Neural cell (in vitro differentiated cells): ENCODE measurements at regions not wholly inside any gene's neighbourhood (a gene's known extent, or its start where the extent isn't known, plus 50 kb on each side); places are given as distances from the start of the nearest gene placed in this dataset.

Source experiments
- EP300 ChIP-seq: fragments of 450-650 bp; conservative IDR thresholded peaks from 2 replicates; pipeline ENCODE4 v1.6.1; 2014; ENCODE audit warnings: antibody characterized with exemption, mild to moderate bottlenecking, moderate library complexity; ENCODE audit not compliant: poor library complexity, severe bottlenecking
- MXI1 ChIP-seq: fragments of 450-650 bp; conservative IDR thresholded peaks from 2 replicates; pipeline ENCODE4 v1.6.1; 2014; ENCODE audit warnings: antibody characterized with exemption, mild to moderate bottlenecking; ENCODE audit not compliant: poor library complexity, severe bottlenecking
- POLR2AphosphoS5 ChIP-seq: IDR thresholded peaks from 2 replicates; pipeline ENCODE4 v1.6.1; 2012
- RAD21 ChIP-seq: fragments of 450-650 bp; conservative IDR thresholded peaks from 2 replicates; pipeline ENCODE4 v1.6.1; 2014; ENCODE audit warnings: antibody characterized with exemption, mild to moderate bottlenecking, moderate library complexity
- REST ChIP-seq: IDR thresholded peaks from 2 replicates; pipeline ENCODE4 v1.6.1; 2012; ENCODE audit warnings: borderline replicate concordance
- TF ChIP-seq, protein P1 (sequence below): fragments of 450-650 bp; IDR thresholded peaks from 2 replicates; pipeline ENCODE4 v1.5.1; 2014; ENCODE audit warnings: antibody characterized with exemption, mild to moderate bottlenecking, moderate library complexity; ENCODE audit not compliant: poor library complexity, severe bottlenecking

DNA sequence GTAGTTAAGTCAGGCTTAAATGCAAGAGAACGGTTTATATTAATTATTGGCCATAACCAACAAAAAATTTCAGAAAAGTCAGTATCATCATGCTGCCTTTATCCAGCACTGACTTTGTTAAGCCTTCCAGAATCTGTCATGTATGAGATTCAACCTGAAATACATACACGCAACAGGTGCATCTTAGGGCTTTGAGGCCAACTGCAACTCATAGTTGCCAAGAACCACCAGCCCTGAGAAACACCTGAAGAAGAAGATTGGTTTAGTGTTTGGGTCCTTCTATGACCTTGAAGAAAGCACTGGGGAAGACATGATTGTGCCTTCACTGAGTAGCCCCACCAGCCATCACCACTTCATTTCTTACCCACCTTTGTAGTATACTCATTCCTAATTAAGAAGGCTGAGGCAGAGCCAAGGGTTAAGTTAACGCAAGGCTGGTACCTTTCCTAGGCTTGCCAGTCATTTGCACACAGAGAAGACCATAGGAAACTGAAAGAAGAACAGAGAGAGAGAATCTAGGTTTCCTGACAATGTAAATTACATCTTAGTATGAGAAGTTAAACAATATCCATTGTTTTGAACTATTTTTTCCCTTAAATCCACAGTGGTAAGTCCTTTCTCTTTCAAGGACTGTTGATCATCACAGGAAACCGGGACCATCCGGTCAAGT lies 200.1 kb upstream of the PRKCQ start:
- TF ChIP-seq EP300 = no peak
- TF ChIP-seq, protein P1, sequence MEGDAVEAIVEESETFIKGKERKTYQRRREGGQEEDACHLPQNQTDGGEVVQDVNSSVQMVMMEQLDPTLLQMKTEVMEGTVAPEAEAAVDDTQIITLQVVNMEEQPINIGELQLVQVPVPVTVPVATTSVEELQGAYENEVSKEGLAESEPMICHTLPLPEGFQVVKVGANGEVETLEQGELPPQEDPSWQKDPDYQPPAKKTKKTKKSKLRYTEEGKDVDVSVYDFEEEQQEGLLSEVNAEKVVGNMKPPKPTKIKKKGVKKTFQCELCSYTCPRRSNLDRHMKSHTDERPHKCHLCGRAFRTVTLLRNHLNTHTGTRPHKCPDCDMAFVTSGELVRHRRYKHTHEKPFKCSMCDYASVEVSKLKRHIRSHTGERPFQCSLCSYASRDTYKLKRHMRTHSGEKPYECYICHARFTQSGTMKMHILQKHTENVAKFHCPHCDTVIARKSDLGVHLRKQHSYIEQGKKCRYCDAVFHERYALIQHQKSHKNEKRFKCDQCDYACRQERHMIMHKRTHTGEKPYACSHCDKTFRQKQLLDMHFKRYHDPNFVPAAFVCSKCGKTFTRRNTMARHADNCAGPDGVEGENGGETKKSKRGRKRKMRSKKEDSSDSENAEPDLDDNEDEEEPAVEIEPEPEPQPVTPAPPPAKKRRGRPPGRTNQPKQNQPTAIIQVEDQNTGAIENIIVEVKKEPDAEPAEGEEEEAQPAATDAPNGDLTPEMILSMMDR = no peak
- TF ChIP-seq POLR2AphosphoS5 = no peak
- no peak for TF ChIP-seq REST
- no peak for TF ChIP-seq MXI1
- TF ChIP-seq RAD21 = no peak
